Hepatocyte (in vitro differentiated cells): ENCODE measurements at regions not wholly inside any gene's neighbourhood (a gene's known extent, or its start where the extent isn't known, plus 50 kb on each side); places are given as distances from the start of the nearest gene placed in this dataset.

Experiments used
- CTCF ChIP-seq: fragments of 200-600 bp; sonication (generic); IDR thresholded peaks from 2 replicates; pipeline ENCODE4 v1.5.1; 2016; ENCODE audit warnings: antibody characterized with exemption, mild to moderate bottlenecking; ENCODE audit not compliant: poor library complexity
- EZH2 ChIP-seq: fragments of 200-600 bp; sonication (generic); IDR thresholded peaks from 2 replicates; pipeline ENCODE4 v1.6.1; 2016; ENCODE audit warnings: antibody characterized with exemption, mild to moderate bottlenecking, borderline replicate concordance

GRCh38 chr1:38525343-38526043 lies 334.1 kb downstream of the RRAGC start:
- TF ChIP-seq CTCF (no peak), EZH2 (no peak)
